GM12878 (cell line): ENCODE measurements at regions not wholly inside any gene's neighbourhood (a gene's known extent, or its start where the extent isn't known, plus 50 kb on each side); places are given as distances from the start of the nearest gene placed in this dataset.

Source experiments
- ATAC-seq: fragments of 200-7000 bp; cut with Tn5 transposase; 3 replicates; pipeline ENCODE4 v1.9.1; 2020; ENCODE audit warnings: mild to moderate bottlenecking, moderate library complexity
- BruUV-seq: library from RNA; stranded (reverse); fragments of 400-500 nt; replicated peaks from 2 replicates; lab custom pipeline; 2021; lab: Mats Ljungman, UMichigan
- CTCF ChIA-PET: fragments of 300-600 bp; sonication (Branson Sonifier 250); formaldehyde crosslinking; extraction: SDS; loops from one replicate; lab custom pipeline; 2021; ENCODE audit warnings: inconsistent platforms; lab: Yijun Ruan, JAX
- POLR2A ChIA-PET: fragments of 350-600 bp; formaldehyde crosslinking; extraction: SDS; loops from one replicate; lab custom pipeline; 2021; ENCODE audit warnings: inconsistent platforms; lab: Charles Lee
- RAD21 ChIA-PET: fragments of 300-600 bp; sonication (Branson Sonifier 250); formaldehyde crosslinking; loops from one replicate; lab custom pipeline; 2023; ENCODE audit warnings: antibody characterized with exemption; ENCODE audit not compliant: unreplicated experiment; lab: Charles Lee
- SMC1A ChIA-PET: fragments of 300-600 bp; sonication (Branson Sonifier 250); formaldehyde crosslinking; loops from one replicate; lab custom pipeline; 2023; ENCODE audit not compliant: unreplicated experiment, uncharacterized antibody; lab: Charles Lee
- DNase-seq: peaks from one replicate; pipeline ENCODE4 v3.0.0-alpha.2; 2011; ENCODE audit warnings: low read depth, low spot score
- FAIRE-seq: peaks from 3 replicates; lab custom pipeline; 2011; peaks lifted over from hg19 to GRCh38; lab: Jason Lieb, UNC
- H2AFZ ChIP-seq: 2 replicates; pipeline ENCODE4 v1.6.0; 2011; ENCODE audit warnings: low read depth, low read length, control low read depth; ENCODE audit not compliant: control insufficient read depth
- H3K27ac ChIP-seq: 2 replicates; pipeline ENCODE4 v1.5.1; 2011; ENCODE audit warnings: control low read depth; ENCODE audit not compliant: control insufficient read depth, insufficient read depth
- H3K27me3 ChIP-seq, 2 experiments: replicated peaks in 1 of 2; 2 replicates each; pipeline versions ENCODE4 v1.6.0 to v1.6.1; 2011; ENCODE audit warnings: low read length in 1 of 2; ENCODE audit not compliant: control insufficient read depth in 2 of 2, insufficient read depth in 2 of 2
- H3K36me3 ChIP-seq, 2 experiments: 2 replicates each; pipeline ENCODE4 v1.5.1; 2011; ENCODE audit warnings: low read length in 1 of 2; ENCODE audit not compliant: control insufficient read depth in 2 of 2, insufficient read depth in 2 of 2
- H3K4me1 ChIP-seq: 2 replicates; pipeline ENCODE4 v1.6.1; 2011; ENCODE audit warnings: mild to moderate bottlenecking, low read length, moderate library complexity, mixed read lengths; ENCODE audit not compliant: control insufficient read depth, insufficient read depth
- H3K4me2 ChIP-seq: 2 replicates; pipeline ENCODE4 v1.6.0; 2011; ENCODE audit warnings: control low read depth; ENCODE audit not compliant: control insufficient read depth, insufficient read depth
- H3K4me3 ChIP-seq: fragments of 200-600 bp; sonication (generic); 2 replicates; pipeline ENCODE4 v1.5.1; 2016
- H3K79me2 ChIP-seq: 2 replicates; pipeline ENCODE4 v1.6.0; 2011; ENCODE audit warnings: low read length; ENCODE audit not compliant: control insufficient read depth, insufficient read depth
- H3K9ac ChIP-seq: 2 replicates; pipeline ENCODE4 v1.8.0; 2011; ENCODE audit warnings: low read length, control low read depth, mixed read lengths; ENCODE audit not compliant: control insufficient read depth, insufficient read depth
- H3K9me3 ChIP-seq: replicated peaks from 3 replicates; pipeline ENCODE4 v1.5.1; 2011; ENCODE audit warnings: mild to moderate bottlenecking, low read length; ENCODE audit not compliant: control insufficient read depth, insufficient read depth
- H4K20me1 ChIP-seq: 2 replicates; pipeline ENCODE4 v1.6.0; 2011; ENCODE audit not compliant: control insufficient read depth, insufficient read depth
- CEBPZ ChIP-seq: fragments of 150-350 bp; IDR thresholded peaks from 2 replicates; pipeline ENCODE4 v1.6.1; 2016; ENCODE audit warnings: low read depth, low read length
- CHD2 ChIP-seq: IDR thresholded peaks from 2 replicates; pipeline ENCODE4 v1.6.1; 2011; ENCODE audit warnings: low read depth, low read length, improper control_type of control experiment, borderline replicate concordance
- CTCF ChIP-seq, 3 experiments: IDR thresholded peaks in 2 of 3; conservative IDR thresholded peaks in 1 of 3; 2 replicates each; pipeline ENCODE4 v1.5.1; 2011; ENCODE audit warnings: low read depth in 3 of 3, low read length in 3 of 3, mild to moderate bottlenecking in 3 of 3, control low read depth in 2 of 3, moderate library complexity in 2 of 3, inconsistent platforms in 1 of 3, mixed read lengths in 1 of 3; ENCODE audit not compliant: control insufficient read depth in 2 of 3, insufficient read depth in 1 of 3; ENCODE audit errors: extremely low read depth in 1 of 3
- FOXK2 ChIP-seq: fragments of 450-650 bp; IDR thresholded peaks from 2 replicates; pipeline ENCODE4 v1.6.1; 2017; ENCODE audit warnings: mild to moderate bottlenecking, moderate library complexity
- FOXM1 ChIP-seq: IDR thresholded peaks from 2 replicates; pipeline ENCODE4 v1.6.1; 2012; ENCODE audit warnings: low read depth, mild to moderate bottlenecking, inconsistent platforms, low read length, moderate library complexity
- GATAD2B ChIP-seq: fragments of 450-650 bp; conservative IDR thresholded peaks from 2 replicates; pipeline ENCODE4 v1.6.1; 2017; ENCODE audit warnings: low read depth, mild to moderate bottlenecking, moderate library complexity
- MYB ChIP-seq: fragments of 150-350 bp; IDR thresholded peaks from 2 replicates; pipeline ENCODE4 v1.6.1; 2014; ENCODE audit warnings: mild to moderate bottlenecking, low read depth, low read length, borderline replicate concordance
- MYC ChIP-seq: IDR thresholded peaks from 2 replicates; pipeline ENCODE4 v1.6.1; 2011; ENCODE audit warnings: mild to moderate bottlenecking, low read length, moderate library complexity, inconsistent platforms; ENCODE audit not compliant: insufficient read depth, insufficient replicate concordance, insufficient read length, severe bottlenecking
- NRF1 ChIP-seq: conservative IDR thresholded peaks from 2 replicates; pipeline ENCODE4 v1.6.1; 2011; ENCODE audit warnings: mild to moderate bottlenecking, low read depth, low read length, improper control_type of control experiment
- POLR2A ChIP-seq: IDR thresholded peaks from 2 replicates; pipeline ENCODE4 v1.6.1; 2011; ENCODE audit warnings: low read depth, mild to moderate bottlenecking, low read length
- SMARCA5 ChIP-seq: fragments of 450-650 bp; IDR thresholded peaks from 2 replicates; pipeline ENCODE4 v1.6.1; 2017; ENCODE audit warnings: mild to moderate bottlenecking
- SPI1 ChIP-seq: IDR thresholded peaks from 2 replicates; pipeline ENCODE4 v1.6.1; 2011; ENCODE audit warnings: low read depth, mild to moderate bottlenecking, low read length, moderate library complexity, borderline replicate concordance; ENCODE audit not compliant: insufficient read depth
- TBL1XR1 ChIP-seq: IDR thresholded peaks from 2 replicates; pipeline ENCODE4 v1.6.1; 2012; ENCODE audit warnings: low read depth, low read length, improper control_type of control experiment
- TCF12 ChIP-seq: IDR thresholded peaks from 2 replicates; pipeline ENCODE4 v1.6.1; 2011; ENCODE audit warnings: low read depth, mild to moderate bottlenecking, low read length
- WGBS: methylation state at CpG from one replicate; pipeline ENCODE4 v1.1.6; 2016; ENCODE audit warnings: low lambda C conversion rate; ENCODE audit not compliant: insufficient replicate concordance, insufficient coverage; ENCODE audit errors: missing lambda C conversion rate; 5-methylcytosine and 5-hydroxymethylcytosine counted together
- in situ Hi-C: fragments of 300-500 bp; cut with MboI; formaldehyde crosslinking; loops from 9 replicates; pipeline ENCODE4 v1.14.3; 2018; ENCODE audit warnings: mixed read lengths
- intact Hi-C: fragments of 100-400 bp; cut with micrococcal nuclease; formaldehyde crosslinking; loops from one replicate; pipeline ENCODE4 v1.14.2; 2022; ENCODE audit not compliant: unreplicated experiment
- TF ChIP-seq, protein P1 (sequence below): fragments of 150-350 bp; IDR thresholded peaks from 2 replicates; pipeline ENCODE4 v1.6.1; 2014; ENCODE audit warnings: mild to moderate bottlenecking, low read depth, low read length

DNA sequence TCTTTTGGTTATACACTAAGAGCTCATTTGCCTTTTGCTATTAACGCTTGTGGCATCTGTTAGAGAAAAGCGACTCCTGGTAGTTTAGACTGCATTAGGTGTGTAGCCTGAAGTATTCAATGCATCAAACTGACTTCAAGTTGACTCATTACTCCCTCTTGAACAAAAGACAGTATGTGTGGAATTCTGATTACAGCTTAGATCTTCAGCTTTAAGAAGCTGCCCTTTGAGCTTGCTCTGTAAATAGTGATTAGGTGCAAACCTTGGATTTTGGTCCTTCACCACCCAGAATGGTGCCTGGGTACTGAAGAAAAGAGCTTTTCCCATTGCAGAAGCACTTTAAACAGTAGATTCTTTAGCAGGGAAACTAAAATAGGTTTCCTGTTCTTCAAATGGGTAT is 62.1 kb downstream of the FAT3 start (continued):
- no peak for TF ChIP-seq CEBPZ
- no peak for TF ChIP-seq TBL1XR1
- TF ChIP-seq POLR2A, result no peak
- TF ChIP-seq FOXM1, result no peak
- TF ChIP-seq MYC, result no peak
- no peak for TF ChIP-seq CHD2
- TF ChIP-seq MYB, result no peak

DNA sequence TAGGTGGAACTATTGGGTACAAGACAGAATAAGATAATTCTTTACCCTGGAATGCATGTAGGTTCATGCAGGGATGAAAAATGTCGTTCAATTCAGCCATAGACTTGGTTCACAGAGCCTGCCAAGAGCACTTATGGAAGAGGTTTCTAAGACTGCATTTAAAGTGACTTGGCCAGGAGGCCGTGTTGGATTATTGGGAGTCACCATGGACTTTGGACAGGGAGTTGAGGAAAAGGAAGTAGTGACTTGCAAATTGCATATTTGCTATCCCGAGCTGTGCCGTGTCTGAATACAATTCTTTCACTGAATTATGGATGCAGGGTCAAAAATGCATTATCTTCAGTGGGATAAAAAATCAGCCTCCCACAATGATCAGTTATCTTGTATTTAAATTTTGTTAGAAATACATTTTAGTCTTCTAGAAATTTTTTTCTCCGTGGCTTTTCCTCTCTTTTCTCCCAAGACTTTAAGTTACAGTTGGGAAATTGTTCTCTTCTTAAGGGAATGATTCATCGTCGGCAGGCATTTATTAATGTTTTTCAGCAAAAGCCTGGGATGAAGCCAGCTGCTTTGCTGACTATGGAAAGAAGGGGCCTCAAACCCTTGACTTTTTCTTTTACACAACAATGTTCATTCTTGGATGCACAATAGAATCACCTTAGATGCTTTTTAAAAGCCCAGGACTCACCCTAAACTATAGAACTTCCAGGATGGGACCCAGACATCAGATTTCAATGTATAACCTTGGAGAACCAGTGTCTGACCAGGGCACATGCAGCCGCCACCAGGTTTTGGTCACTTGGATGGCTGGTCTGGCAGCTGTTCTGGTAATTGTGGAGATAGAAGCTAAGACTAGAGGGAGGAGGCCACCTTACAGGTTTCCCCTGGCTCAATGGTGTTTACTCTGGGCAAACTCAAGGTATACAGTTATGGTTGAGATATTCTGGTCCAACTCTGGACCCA is 70.8 kb downstream of the FAT3 start:
- ChIA-PET RAD21 (no interaction called here), POLR2A (no interaction called here)
- no peak overlapping the region for H3K27ac ChIP-seq
- TF ChIP-seq SMARCA5 (no peak), SPI1 (no peak), FOXK2 (no peak), GATAD2B (no peak), CTCF (IDR thresholded peaks at IDR 0.05 in 2 of 3, conservative IDR thresholded peaks at IDR 0.05 in 1 of 3; ENCODE audit: control insufficient read depth in 2 of 3, extremely low read depth in 1 of 3, insufficient read depth in 1 of 3, low read depth in 3 of 3, low read length in 3 of 3) (no peak), NRF1 (no peak), TCF12 (no peak)
- TF ChIP-seq, protein P1, sequence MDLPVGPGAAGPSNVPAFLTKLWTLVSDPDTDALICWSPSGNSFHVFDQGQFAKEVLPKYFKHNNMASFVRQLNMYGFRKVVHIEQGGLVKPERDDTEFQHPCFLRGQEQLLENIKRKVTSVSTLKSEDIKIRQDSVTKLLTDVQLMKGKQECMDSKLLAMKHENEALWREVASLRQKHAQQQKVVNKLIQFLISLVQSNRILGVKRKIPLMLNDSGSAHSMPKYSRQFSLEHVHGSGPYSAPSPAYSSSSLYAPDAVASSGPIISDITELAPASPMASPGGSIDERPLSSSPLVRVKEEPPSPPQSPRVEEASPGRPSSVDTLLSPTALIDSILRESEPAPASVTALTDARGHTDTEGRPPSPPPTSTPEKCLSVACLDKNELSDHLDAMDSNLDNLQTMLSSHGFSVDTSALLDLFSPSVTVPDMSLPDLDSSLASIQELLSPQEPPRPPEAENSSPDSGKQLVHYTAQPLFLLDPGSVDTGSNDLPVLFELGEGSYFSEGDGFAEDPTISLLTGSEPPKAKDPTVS, result no peak

More for the DNA sequence above, 70.8 kb downstream of the FAT3 start:
- H3K27me3 ChIP-seq, result no peaks in the 10 kb centered on the region
- WGBS, result 22% methylated on average over 8 of the region's 8 CpGs
- CTCF ChIA-PET, result no interaction called here
- no peak for ATAC-seq
- H3K79me2 ChIP-seq, result no peaks in the 10 kb centered on the region
- FAIRE-seq, result no peak
- no peaks in the 10 kb centered on the region for H3K36me3 ChIP-seq
- SMC1A ChIA-PET, result no interaction called here
- no peak overlapping the region for H3K9ac ChIP-seq
- H2AFZ ChIP-seq, result no peak overlapping the region
- H3K4me2 ChIP-seq, result no peak overlapping the region
- H4K20me1 ChIP-seq, result no peaks in the 10 kb centered on the region
- H3K9me3 ChIP-seq, result no peaks in the 10 kb centered on the region
- in situ Hi-C loops (no loop called here), intact Hi-C loops (no loop called here)
- no TSS peak for BruUV-seq
- no peak overlapping the region for H3K4me3 ChIP-seq
- DNase-seq, result no peak
- H3K4me1 ChIP-seq, result no peaks in the 10 kb centered on the region
